Astrocyte of the hippocampus (primary cell): ENCODE measurements at regions not wholly inside any gene's neighbourhood (a gene's known extent, or its start where the extent isn't known, plus 50 kb on each side); places are given as distances from the start of the nearest gene placed in this dataset.
A peak's percentile ranks its signal among the peaks of the same experiment; 100 is the strongest.

ENCODE experiments used
- DNase-seq: peaks from one replicate; pipeline ENCODE4 v3.0.0; 2011; ENCODE audit warnings: low read depth, low spot score

DNA sequence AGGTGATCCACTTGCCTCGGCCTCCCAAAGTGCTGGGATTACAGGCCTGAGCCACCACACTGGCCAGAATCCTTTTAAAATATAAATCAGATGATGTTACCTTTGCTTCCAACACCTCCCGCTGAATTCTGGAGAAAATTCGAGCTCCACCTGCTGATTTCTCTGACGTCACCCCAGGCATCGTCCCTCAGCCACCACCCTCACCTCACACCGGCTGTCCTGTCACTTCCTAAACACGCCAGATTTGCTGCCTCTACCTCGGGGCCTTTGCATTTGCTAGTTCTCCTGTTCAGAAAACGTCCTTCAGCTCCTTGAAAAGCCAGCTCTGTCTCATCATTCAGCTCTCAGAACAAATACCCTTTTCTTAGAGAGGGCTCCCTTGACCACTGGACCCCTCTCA, 57.9 kb downstream of the FBXO2 start:
- DNase-seq, result no peak

DNA sequence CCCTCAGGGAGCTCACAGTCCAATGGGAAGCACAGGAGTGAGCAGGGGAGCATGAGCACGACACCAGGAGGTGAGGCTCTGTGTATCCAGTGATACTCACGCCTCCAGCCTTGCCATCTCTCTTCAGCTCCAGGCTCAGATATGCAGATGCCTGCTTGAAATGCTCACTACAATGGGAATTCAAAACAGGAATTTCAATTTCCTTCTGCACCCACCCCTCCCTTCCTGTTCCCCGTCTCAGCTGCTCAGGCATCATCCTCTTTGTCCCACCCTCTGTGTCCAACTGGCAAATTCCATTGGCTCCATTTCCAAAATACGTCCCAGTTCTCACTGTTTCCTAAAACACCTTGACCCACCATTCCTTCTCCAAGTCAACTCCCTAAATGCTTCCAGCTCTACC, 58.9 kb downstream of the FBXO2 start:
- no peak for DNase-seq

DNA sequence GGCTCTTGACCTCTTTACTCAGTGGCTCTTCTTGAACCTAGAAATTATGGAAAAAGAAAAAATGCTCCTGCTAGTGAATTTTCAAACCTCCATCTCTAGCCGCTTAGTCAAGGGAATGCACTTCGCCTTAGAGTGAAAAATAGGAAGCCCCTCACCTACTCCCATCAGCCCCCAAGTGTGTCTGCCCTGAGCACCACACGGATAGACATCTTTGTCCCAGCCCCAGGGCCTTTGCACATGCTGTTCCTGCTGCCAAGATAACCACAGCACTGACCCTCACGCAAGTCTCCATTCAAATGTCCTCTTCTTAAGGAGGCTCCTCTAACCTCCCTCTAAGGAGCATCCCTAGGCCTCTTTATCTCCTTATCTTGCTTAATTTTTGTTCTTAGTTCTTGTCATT, 59.6 kb downstream of the FBXO2 start:
- no peak for DNase-seq

DNA sequence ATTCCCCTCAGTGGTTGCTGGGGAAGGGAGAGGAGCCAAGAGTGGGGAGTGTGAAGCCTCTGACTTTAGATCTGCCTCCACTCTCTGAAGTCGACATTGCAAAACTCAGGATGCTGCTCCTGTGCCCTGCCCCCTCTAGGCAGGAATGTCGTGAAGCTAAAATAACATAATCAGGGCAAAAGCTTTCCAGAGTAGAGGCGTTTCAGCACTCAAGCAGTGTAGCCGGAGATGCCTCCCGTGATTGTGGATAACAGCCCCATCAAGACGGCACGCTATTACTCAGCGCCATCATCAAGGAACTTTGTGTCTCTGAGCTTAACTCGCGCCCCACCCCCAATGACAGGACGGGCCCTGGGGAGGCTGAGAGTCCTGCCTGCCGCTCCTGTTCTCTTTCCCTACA, 60.0 kb downstream of the FBXO2 start:
- peak; percentile 31 for DNase-seq

DNA sequence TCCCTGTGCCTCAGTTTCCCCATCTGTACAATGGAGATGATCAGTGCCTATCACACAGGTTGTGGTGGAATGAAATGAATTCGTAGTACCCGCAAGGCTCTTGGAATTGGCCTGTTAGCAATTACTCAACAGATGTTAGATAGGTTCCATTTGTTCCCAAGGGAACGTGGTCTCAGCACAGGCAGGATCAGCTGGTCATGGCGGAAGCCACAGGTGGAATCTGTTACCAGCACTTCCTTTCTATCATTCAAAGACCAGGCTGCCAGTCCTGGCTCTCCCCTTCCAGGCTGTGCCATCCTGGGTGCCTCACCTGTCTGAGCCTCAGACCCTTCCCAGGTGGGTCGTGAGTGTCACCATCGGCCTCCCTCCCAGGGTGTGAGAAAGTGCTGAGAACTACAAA, 61.5 kb downstream of the FBXO2 start:
- DNase-seq, result no peak

DNA sequence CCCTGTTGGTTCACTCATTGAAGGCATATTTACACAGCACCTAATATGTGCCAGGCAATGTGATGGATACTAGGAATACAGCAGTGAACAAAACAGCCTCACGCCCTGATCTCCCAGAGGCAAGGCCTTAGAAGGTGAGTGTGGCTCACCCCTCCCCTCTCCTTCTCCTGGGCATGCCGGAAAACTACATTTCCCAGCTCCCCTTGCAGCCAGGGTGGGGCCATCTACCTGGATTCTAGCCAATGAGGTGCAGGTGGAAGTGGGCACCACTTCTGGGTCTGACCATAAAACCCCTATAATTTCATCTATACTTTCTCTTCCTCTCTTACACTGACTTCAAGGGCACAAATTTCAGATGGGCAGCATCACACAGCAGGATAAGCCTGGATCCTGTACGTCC, 63.8 kb downstream of the FBXO2 start:
- DNase-seq, result no peak
